Embryonic facial prominence (tissue), 1 donor: ENCODE measurements at regions not wholly inside any gene's neighbourhood (a gene's known extent, or its start where the extent isn't known, plus 50 kb on each side); places are given as distances from the start of the nearest gene placed in this dataset.

Source experiments
- DNase-seq: peaks from one replicate; pipeline ENCODE4 v3.0.0-alpha.2; 2016; ENCODE audit errors: extremely low spot score

DNA sequence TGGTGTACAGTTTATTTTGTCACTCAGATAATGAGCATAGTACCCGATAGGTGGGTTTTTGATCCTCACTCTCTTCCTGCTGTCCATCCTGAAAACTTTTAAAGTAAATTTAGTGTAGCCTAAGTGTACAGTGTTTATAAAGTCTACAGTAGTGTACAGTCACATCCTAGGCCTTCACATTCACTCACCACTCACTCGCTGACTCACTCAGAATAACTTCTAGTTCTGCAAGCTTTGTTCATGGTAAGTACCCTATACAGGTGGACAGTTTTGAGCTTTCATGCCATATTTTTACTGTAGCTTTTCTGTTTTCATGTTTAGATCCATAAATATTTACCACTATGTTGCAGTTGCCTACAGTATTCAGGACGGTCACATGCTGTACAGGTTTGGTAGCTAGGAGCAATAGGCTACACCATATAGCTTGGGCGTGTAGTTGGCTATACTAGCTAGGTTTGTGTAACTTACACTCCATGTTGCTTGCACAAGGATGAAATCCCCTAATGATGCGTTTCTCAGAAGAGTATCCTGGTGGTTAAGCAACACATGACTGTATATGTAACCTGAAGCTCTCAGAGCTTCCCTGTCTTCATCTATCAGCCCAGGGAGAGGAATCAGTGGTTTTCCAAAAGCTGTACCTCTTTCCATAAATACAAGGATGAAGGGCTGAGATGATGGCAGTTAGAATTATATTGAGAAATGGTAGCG, 87.6 kb upstream of the SLC25A26 start:
- DNase-seq = no peak

DNA sequence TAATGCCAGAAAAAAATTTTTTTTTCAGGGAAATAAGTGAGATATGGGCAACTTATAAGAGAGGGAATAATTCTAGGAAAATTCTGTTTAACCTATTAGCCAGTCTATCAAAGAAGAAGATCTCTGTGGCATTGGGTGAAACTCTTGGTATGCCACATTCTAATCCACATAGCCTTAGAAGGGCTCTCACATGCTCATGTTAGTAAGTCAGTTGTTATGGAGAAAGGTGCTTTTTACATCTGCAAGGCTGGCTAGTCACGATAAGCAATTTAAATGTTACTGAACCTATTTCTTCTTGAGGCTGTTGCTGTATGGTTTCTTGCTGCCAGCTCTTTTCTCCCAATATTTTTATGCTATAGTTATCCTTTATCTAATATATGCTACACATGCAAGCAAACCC, 89.9 kb upstream of the MAGI1 start:
- DNase-seq = no peak

- no peak for DNase-seq
Observed at GRCh38 chr3:66121318-66121717, 82.6 kb upstream of the MAGI1 start.

- no peak for DNase-seq
Observed at GRCh38 chr3:66115858-66116654, 77.3 kb upstream of the MAGI1 start.

- DNase-seq = no peak
Observed at GRCh38 chr3:66113542-66113941, 74.8 kb upstream of the MAGI1 start.

GRCh38 chr3:66110840-66111239, 72.1 kb upstream of the MAGI1 start:
- DNase-seq = no peak

DNA sequence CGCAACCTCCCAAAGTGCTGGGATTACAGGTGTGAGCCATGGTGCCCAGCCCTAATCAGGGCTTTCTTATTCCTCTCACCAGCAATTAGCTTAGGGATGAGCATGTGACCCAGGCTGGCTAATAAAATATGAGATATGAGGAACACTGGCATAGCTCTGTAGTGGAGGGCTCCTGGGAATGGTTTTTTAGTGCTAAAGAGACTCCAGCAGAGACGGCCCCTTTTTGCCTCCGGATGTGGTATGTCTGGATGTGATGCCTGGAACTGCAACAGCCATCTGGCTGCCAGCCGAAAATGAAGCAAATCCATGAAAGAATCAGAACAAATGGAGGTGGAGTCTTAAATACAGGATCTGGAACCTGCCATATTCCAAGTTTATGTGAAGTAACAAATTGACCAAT, 69.1 kb upstream of the MAGI1 start:
- DNase-seq = peak; percentile 39

DNA sequence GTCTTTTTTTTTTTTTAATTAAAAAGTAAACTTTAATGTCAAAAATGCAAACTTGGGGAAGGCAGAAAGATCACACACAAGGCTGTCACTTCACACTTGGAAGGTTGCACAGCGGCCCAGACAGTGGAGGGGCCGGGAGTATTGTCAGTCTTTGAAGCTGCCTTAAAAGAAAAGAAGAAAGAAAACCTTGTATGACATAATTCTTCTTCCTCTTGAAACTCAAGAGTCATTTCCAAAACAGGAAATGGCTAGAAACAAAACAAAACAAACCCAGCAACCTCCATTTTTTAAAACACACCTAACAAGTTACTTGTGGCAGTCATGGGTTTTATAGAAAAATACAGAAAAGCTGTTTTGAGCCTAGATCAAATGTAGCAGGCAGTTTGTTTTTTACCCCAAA, 68.1 kb upstream of the MAGI1 start:
- DNase-seq = no peak

DNA sequence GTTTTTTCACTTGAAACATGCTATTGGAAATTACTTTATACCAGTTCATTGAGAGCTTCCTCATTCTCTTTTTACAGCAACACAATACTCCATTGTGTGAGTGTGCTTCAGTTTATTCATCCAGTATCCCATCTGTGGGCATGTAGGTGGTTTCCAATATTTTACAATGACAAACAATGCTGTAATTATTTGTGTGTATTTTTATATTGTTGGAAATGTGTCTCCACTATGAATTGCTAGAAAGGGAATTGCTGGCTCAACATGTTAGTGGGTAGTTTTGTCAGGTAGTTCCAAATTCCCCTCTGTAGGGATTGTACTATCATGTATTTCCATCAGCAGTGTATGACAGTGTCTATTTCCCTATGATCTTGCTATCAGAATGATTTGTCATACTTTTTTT, 65.8 kb upstream of the MAGI1 start:
- DNase-seq = no peak

DNA sequence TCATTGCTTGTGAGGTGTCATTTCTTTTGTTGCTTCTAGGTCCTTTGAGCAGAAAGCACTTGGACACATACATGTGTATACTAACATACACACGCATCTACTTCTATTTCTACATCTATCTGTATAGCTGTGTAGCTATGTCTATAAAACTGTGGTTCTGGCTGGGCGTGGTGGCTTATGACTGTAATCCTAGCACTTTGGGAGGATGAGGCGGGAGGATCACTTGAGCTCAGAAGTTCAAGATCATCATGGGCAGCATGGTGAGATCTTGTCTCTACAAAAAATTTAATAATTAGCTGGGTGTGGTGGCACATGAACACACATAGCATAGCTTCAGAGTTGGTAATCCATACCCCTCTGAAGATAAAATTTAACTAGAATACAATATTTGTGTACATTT, 65.0 kb upstream of the MAGI1 start:
- no peak for DNase-seq

GRCh38 chr3:66101901-66102300, 63.2 kb upstream of the MAGI1 start:
- DNase-seq = no peak

DNA sequence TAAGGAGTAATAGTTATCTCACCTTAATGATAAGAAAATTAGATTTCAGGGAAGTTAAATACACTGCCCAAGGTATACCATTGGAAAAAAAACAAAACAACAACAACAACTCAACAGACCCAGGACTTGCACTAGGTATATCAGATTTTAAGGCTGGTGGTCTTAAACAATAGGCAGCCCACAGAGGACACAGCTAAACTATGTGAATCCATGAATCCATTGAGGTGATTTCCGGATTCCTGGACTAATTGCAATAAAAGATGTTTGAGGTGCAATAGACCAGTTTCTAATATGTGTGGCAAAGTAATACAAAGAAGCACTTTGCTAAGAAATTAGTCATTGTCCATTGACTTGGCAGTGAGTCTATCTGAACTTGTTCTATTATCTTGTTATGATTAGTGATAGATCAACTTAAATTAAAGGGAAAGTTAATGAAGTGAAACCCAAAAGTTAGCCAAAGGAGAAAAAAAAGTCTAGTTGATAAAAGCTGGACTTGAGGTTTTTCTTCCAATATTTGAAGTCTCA, 60.9 kb upstream of the MAGI1 start:
- no peak for DNase-seq

DNA sequence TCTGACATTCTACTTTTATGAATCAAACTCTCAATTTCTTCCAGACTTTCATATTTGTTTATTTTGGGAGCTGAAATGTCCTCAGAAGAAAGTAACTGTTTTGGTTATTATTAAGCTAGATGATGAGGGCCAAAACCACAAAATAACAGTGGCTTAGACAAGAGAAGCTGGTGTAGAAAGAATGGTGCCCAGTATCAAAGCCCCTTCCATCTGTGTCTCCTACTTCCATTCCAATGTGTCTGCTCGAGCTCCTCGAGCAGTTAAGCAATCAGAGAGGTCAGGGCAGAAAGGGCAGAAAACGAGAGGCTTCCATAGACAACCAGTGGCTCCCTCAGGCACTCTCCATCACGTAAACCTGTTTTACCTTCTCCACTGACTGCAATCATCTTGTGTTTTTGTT, 59.7 kb upstream of the MAGI1 start:
- no peak for DNase-seq

DNA sequence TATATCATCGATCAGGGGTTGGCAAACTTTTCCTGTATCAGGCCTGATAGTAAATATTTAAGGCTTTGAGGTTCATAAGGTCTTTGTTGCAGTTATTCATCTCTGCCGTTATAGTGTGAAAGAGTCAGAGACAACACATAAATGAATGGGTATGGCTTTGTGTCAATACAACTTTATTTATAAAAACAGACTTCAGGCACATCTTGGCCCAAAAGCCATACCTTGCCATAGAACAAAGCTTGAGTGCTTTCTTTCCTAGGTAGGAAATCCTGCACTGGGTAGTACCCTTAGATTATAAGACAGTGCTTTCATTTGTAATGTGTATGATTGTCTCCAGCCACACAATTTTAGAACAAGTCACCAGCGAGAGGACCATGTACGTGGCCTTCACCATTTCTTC, 58.9 kb upstream of the MAGI1 start:
- DNase-seq = no peak

DNA sequence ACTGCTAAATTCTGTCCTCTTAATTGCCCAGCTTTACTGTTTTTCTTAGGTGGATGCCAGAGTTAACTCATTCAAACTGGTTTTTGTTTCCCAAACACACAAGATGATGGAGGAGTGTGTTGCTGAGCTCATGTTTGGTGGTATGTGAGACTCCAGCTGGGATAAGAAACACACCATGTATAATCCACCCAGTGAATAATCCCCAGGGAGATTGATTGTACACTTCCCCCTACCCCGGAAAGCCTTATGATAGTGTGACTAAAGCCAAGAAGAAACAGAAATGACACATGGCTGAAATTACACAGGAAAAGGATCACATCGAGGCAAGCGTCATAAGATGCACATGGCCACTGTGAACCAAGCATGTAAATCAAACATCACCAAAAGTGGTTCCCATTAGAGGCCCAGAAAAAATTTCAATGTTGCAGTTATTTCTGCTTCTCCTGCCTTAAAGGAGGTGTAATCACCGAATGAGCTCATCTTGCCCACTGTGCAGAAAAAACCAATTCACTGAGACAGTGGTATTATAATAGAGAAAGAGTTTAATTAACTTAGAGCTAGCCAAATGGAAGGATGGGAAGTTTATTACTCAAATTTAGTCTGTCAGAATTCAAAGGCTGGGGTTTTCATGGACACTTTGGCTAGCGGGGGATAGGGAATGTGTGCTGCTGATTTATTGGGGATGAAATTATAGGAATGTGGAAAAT, 56.7 kb upstream of the MAGI1 start:
- no peak for DNase-seq

DNA sequence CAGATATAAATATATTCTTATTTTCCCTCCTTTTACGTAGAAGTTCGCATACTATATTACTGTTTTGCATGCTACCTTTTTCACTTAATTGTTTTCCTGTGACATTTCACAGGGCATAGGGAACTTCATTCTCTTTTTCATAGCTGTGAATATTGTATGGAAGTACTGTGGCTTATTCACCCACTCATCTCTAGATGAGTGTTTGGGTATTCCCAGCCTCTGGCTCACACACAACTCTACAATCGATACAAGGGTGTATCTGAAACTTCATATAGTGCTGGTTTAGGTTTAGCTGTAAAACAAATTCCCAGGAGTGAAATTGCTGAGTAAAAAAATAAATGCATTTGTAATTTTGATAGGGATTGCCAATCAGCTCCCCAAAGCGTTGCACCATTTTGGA, 55.3 kb upstream of the MAGI1 start:
- DNase-seq = no peak

DNA sequence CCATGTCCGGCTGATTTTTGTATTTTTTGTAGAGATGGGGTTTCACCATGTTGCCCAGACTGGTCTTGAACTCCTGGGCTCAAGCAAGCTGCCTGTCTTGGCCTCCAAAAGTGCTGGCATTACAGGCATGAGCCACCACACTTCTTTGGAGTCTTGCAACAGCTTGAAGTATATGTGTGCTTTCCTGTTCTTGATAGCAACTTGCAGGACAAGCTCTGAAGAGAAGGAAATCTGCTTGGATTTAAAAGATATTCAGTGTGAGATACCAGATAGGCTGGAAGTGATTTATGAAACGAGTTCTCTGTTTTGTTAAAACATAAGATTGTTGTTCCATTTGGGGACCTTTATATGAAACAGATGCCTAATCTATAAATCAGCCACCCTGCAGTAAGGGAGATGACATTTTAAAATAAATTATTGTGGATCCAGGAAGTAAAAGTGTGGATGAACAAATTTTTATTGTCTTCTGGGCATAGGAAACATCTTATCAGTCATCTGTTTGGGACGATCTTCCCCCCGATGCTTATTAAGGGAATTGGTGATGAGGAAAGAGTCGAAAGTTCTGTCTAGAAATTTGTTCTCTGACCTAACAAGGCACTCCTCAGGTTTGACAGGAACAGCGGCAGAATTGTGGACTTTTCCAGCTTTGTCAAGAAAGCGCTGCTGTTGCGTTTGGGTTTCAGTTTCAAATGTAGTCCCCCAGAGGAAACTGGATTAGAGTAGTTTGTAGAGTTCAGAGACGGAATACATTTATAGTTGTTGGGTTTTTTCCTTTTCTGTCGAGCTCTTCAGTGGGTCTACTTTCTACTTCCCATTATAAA, 53.7 kb upstream of the MAGI1 start:
- DNase-seq = no peak
